ENCODE measurements at regions not wholly inside any gene's neighbourhood (a gene's known extent, or its start where the extent isn't known, plus 50 kb on each side); places are given as distances from the start of the nearest gene placed in this dataset.
"Not testable (repeated sequence)": the region's sequence is repeated elsewhere in the genome, so short reads cannot be mapped to it uniquely, and the experiment has no call there.

- Histone ChIP-seq H3K4me3 (ENCODE audit: low read length) (no peak overlapping the region), H3K27me3 (ENCODE audit: control insufficient read depth, insufficient read depth) (no peaks in the 10 kb centered on the region), H3K9me3 (ENCODE audit: control insufficient read depth, low read length) (no peaks in the 10 kb centered on the region), H3K27ac (ENCODE audit: low read length) (no peak overlapping the region), H3K4me1 (ENCODE audit: control insufficient read depth, insufficient read depth, low read length) (no peaks in the 10 kb centered on the region)
- DNase-seq (no peak), ATAC-seq (no peak)
- intact Hi-C loops (cut with DNase I), result no loop called here
Observed at GRCh38 chr5:60437308-60437707, 262.7 kb downstream of the DEPDC1B start.

GRCh38 chr5:60436518-60436917 is 263.4 kb downstream of the DEPDC1B start:
- H3K4me1 ChIP-seq (ENCODE audit: control insufficient read depth, insufficient read depth, low read length), result no peaks in the 10 kb centered on the region
- no peaks in the 10 kb centered on the region for H3K27me3 ChIP-seq (ENCODE audit: control insufficient read depth, insufficient read depth)
- intact Hi-C loops (cut with DNase I), result no loop called here
- DNase-seq, result no peak
- no peak overlapping the region for H3K4me3 ChIP-seq (ENCODE audit: low read length)
- ATAC-seq, result no peak
- H3K27ac ChIP-seq (ENCODE audit: low read length), result no peak overlapping the region
- WGBS, result 83% methylated on average over 2 of the region's 2 CpGs
- H3K9me3 ChIP-seq (ENCODE audit: control insufficient read depth, low read length), result no peaks in the 10 kb centered on the region

DNA sequence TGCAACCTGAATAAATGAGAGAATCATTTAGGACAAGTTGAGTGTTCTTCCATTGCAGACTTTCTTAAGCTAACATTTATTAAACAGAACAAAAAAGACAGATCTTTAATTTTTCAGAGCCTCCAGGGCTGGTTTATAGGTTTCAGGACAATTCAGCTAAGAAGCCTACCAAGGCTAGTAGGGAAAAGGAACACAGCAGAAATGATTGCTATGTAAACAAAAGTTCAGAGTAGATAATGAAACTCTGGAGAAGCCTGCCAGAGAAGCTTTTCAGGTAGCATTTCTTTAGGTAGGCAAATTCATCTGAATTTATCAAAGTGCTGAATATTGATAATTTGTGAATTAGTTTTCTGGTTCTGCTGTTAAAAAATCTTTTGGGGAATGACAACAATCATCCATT is 264.2 kb downstream of the DEPDC1B start:
- no peak overlapping the region for H3K27ac ChIP-seq (ENCODE audit: low read length)
- H3K4me1 ChIP-seq (ENCODE audit: control insufficient read depth, insufficient read depth, low read length), result no peaks in the 10 kb centered on the region
- ATAC-seq (no peak), DNase-seq (no peak)
- no peaks in the 10 kb centered on the region for H3K9me3 ChIP-seq (ENCODE audit: control insufficient read depth, low read length)
- no peaks in the 10 kb centered on the region for H3K27me3 ChIP-seq (ENCODE audit: control insufficient read depth, insufficient read depth)
- no peak overlapping the region for H3K4me3 ChIP-seq (ENCODE audit: low read length)
- intact Hi-C loops (cut with DNase I), result no loop called here

DNA sequence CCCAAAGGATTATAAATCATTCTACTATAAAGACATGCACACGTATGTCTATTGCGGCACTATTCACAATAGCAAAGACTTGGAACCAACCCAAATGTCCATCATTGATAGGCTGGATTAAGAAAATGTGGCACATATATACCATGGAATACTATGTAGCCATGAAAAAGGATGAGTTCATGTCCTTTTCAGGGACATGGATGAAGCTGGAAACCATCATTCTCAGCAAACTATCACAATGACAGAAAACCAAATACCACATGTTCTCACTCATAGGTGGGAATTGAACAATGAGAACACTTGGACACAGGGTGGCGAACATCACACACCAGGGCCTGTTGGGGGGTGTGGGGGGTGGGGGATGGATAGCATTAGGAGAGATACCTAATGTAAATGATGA is 273.8 kb downstream of the DEPDC1B start:
- WGBS, result 95% methylated on average over 3 of the region's 3 CpGs
- ATAC-seq, result not testable (repeated sequence)

GRCh38 chr5:60420773-60421172 is 279.2 kb downstream of the DEPDC1B start:
- H3K4me3 ChIP-seq (ENCODE audit: low read length); H3K27ac ChIP-seq (ENCODE audit: low read length); H3K9me3 ChIP-seq (ENCODE audit: control insufficient read depth, low read length); DNase-seq; H3K27me3 ChIP-seq (ENCODE audit: control insufficient read depth, insufficient read depth); intact Hi-C loops (cut with DNase I); H3K4me1 ChIP-seq (ENCODE audit: control insufficient read depth, insufficient read depth, low read length); ATAC-seq: not testable (repeated sequence)
- 84% methylated on average over 3 of the region's 3 CpGs for WGBS

More for the DNA sequence above, 273.8 kb downstream of the DEPDC1B start:
- H3K9me3 ChIP-seq (ENCODE audit: control insufficient read depth, low read length); intact Hi-C loops (cut with DNase I); H3K4me1 ChIP-seq (ENCODE audit: control insufficient read depth, insufficient read depth, low read length); H3K27me3 ChIP-seq (ENCODE audit: control insufficient read depth, insufficient read depth); DNase-seq; H3K27ac ChIP-seq (ENCODE audit: low read length); H3K4me3 ChIP-seq (ENCODE audit: low read length): not testable (repeated sequence)

DNA sequence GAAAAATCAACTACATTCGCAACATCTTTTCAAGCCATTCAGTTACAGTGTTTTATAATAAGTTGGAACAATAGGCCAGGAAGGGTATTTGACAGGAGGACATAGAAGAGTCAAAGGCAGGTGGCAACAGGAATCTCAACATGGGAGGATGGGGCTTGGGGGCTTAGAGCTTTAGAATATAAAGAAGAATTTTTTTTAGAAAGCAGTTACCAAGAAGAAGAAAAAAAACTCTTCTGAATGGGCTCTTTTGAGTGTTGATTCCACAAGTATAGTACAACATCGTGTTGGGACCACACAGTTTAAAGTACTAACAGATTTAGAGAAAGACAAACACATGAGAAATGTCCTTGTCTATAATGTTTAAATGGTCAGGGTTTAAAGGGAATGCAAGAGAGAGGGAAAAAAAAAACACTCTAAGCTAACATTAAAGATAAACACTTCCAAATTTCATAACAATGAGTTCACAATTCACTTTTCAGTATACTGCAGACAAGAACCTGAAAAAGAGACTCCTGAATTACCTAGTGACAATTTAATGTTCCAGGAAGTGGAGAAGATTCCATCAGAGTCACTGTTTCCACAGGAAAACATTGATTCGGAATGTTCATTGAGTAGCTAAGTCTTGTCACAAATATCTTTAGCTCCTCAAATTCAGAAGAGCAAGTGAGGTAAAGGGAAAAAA is 282.3 kb downstream of the DEPDC1B start:
- intact Hi-C loops (cut with DNase I), result no loop called here
- H3K4me1 ChIP-seq (ENCODE audit: control insufficient read depth, insufficient read depth, low read length), result no peaks in the 10 kb centered on the region
- no peaks in the 10 kb centered on the region for H3K9me3 ChIP-seq (ENCODE audit: control insufficient read depth, low read length)
- WGBS, result 79% methylated on average over 3 of the region's 3 CpGs
- H3K4me3 ChIP-seq (ENCODE audit: low read length), result no peak overlapping the region
- ATAC-seq, result no peak
- no peak for DNase-seq
- H3K27ac ChIP-seq (ENCODE audit: low read length), result no peak overlapping the region
- no peaks in the 10 kb centered on the region for H3K27me3 ChIP-seq (ENCODE audit: control insufficient read depth, insufficient read depth)

GRCh38 chr5:60415443-60415842 is 284.5 kb downstream of the DEPDC1B start:
- no peaks in the 10 kb centered on the region for H3K27me3 ChIP-seq (ENCODE audit: control insufficient read depth, insufficient read depth)
- H3K27ac ChIP-seq (ENCODE audit: low read length), result no peak overlapping the region
- H3K9me3 ChIP-seq (ENCODE audit: control insufficient read depth, low read length), result no peaks in the 10 kb centered on the region
- intact Hi-C loops (cut with DNase I), result no loop called here
- DNase-seq (peak in 1 of 3 donors; percentile 38), ATAC-seq (no peak)
- 98% methylated on average over 23 of the region's 23 CpGs for WGBS
- no peaks in the 10 kb centered on the region for H3K4me1 ChIP-seq (ENCODE audit: control insufficient read depth, insufficient read depth, low read length)
- H3K4me3 ChIP-seq (ENCODE audit: low read length), result no peak overlapping the region

GRCh38 chr5:60410427-60410826 is 289.5 kb downstream of the DEPDC1B start:
- H3K27ac ChIP-seq (ENCODE audit: low read length), result no peak overlapping the region
- H3K4me3 ChIP-seq (ENCODE audit: low read length), result no peak overlapping the region
- WGBS, result 89% methylated on average over 1 of the region's 1 CpG
- no peaks in the 10 kb centered on the region for H3K4me1 ChIP-seq (ENCODE audit: control insufficient read depth, insufficient read depth, low read length)
- ATAC-seq (no peak), DNase-seq (no peak)
- no peaks in the 10 kb centered on the region for H3K27me3 ChIP-seq (ENCODE audit: control insufficient read depth, insufficient read depth)
- intact Hi-C loops (cut with DNase I), result no loop called here
- H3K9me3 ChIP-seq (ENCODE audit: control insufficient read depth, low read length), result no peaks in the 10 kb centered on the region

DNA sequence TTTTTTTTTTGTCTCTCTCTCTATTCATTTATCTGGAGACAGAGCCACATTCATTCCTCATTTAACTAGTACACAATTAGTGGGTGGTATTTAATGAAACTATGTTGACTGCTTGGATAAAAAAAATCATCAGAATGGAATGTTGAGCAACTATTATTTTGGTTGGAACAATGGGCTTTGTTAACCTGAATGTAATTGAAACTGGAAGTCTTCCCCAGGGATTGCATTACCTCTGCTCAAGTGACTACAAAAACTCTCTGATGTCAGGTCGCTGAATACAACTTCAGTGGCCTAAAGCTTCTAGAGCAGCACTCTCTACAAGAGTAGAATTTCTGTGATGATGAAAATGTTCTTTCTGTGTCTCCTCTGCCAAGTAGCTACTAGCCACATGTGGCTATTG is 295.8 kb downstream of the DEPDC1B start:
- Histone ChIP-seq H3K27me3 (ENCODE audit: control insufficient read depth, insufficient read depth) (no peaks in the 10 kb centered on the region), H3K9me3 (ENCODE audit: control insufficient read depth, low read length) (no peaks in the 10 kb centered on the region), H3K4me1 (ENCODE audit: control insufficient read depth, insufficient read depth, low read length) (no peaks in the 10 kb centered on the region), H3K27ac (ENCODE audit: low read length) (no peak overlapping the region), H3K4me3 (ENCODE audit: low read length) (no peak overlapping the region)
- no peak for DNase-seq
- WGBS, result 65% methylated on average over 1 of the region's 1 CpG
- no peak for ATAC-seq
- intact Hi-C loops (cut with DNase I), result no loop called here

DNA sequence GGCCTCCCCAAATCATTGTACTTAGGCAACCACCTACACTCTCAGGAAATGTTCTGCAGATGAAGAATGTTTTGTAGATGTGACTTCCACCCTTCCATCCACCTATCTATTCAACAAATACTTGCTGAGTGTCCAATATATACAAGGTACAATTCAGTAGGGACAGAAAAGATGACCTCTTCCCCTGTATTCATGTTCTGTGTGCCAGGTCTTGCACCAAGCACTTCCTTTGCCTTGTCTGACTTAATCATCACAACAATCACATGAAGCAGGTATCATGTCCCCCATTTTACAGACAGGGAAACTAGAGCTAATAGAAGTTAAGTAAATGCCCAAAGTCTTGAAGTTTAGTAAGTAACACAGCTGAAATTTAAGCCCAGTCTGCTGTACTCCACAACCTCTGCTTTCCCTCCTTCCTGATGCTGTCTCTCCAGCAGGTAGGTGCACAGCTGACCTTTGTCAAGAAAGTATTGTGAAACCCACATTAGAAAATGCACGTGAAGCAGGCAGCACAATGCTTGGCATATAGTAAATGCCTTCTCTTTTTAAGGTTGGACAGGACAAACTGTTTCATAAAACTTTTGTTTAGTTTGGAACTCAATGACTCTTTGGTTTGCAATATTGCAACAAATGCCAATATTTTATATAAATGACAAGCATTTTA is 296.5 kb downstream of the DEPDC1B start:
- no peak overlapping the region for H3K27ac ChIP-seq (ENCODE audit: low read length)
- no peak for DNase-seq

GRCh38 chr5:60402161-60402785 is 297.7 kb downstream of the DEPDC1B start:
- no peak for ATAC-seq
- H3K27me3 ChIP-seq (ENCODE audit: control insufficient read depth, insufficient read depth), result no peaks in the 10 kb centered on the region
- no peak for DNase-seq
- 89% methylated on average over 8 of the region's 8 CpGs for WGBS
- H3K9me3 ChIP-seq (ENCODE audit: control insufficient read depth, low read length), result no peaks in the 10 kb centered on the region
- H3K4me3 ChIP-seq (ENCODE audit: low read length), result no peak overlapping the region
- intact Hi-C loops (cut with DNase I), result no loop called here
- H3K4me1 ChIP-seq (ENCODE audit: control insufficient read depth, insufficient read depth, low read length), result no peaks in the 10 kb centered on the region
- H3K27ac ChIP-seq (ENCODE audit: low read length), result no peak overlapping the region

More for the DNA sequence above, 296.5 kb downstream of the DEPDC1B start:
- H3K4me3 ChIP-seq (ENCODE audit: low read length), result no peak overlapping the region
- ATAC-seq, result no peak
- H3K27me3 ChIP-seq (ENCODE audit: control insufficient read depth, insufficient read depth), result no peaks in the 10 kb centered on the region
- intact Hi-C loops (cut with DNase I), result no loop called here
- 63% methylated on average over 1 of the region's 1 CpG for WGBS
- no peaks in the 10 kb centered on the region for H3K9me3 ChIP-seq (ENCODE audit: control insufficient read depth, low read length)
- H3K4me1 ChIP-seq (ENCODE audit: control insufficient read depth, insufficient read depth, low read length), result no peaks in the 10 kb centered on the region
